ENCODE measurements at regions not wholly inside any gene's neighbourhood (a gene's known extent, or its start where the extent isn't known, plus 50 kb on each side); places are given as distances from the start of the nearest gene placed in this dataset.

DNA sequence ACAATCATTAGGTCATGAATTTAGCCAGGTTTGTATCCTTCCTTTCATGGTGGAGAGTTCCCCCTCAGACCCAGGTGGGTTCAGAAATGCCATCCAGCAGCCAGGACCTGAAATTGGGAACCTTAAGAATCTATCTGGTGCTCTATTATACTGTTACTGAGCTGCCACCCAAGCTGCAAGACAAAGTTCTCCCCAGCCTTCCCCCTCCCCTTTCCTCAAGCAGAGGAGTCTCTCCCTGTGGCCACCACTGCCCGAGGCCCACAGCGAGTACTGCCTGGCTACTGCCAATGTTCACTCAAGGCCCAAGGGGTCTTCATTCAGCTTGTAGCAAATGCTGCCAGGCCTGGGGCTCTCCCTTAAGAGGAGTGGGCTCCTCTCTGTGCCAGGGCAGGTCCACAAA, 133.8 kb downstream of the TMEM38B start:
- no peak for DNase-seq (ENCODE audit: low spot score)

DNA sequence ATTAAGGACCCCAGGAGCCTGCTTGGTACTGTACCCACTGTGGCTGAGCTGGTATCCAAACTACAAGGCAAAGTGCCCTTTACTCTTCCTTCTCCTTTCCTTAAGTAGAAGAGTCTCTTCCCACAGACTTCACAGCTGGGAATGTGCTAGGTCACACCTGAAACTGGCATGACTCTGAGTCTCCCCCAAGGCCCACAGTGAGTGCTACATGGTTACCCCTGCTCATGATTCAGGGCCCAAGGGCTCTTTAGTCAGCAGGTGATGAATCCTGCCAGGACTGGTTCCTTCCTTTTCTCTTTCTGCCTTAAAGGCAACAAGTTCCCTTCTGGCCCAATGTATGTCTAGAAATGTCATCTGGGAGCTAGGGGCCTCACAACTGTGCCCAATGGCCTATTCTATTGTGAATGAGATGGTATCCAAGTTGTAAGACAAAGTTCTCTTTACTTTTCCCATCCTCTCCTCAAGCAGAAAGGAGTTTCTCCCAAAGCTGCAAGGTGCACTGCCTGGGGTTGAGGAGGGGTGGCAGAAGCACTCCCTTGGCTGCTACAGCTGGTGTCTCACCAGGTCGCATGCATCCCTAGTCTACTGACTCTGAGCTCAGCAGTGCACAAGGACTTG, 134.4 kb downstream of the TMEM38B start:
- no peak for DNase-seq (ENCODE audit: low spot score)

DNA sequence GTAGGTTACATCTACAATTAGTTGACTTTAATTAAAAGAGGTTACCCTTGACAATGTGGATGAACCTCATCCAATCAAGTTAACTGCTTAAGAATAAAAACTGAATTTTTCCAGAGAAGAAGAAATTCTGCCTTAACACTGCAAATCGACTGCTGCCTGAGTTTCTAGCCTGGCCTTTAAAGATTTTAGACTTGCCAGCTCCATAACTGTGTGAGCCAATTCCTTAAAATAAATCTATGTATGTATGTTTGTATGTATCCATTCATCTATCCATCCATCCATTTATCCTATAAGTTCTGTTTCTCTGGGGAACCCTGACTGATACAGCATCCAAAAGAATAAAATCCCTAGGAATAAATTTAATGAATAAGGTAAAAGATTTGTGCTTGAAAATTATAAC, 136.1 kb downstream of the TMEM38B start:
- DNase-seq (ENCODE audit: low spot score): no peak

DNA sequence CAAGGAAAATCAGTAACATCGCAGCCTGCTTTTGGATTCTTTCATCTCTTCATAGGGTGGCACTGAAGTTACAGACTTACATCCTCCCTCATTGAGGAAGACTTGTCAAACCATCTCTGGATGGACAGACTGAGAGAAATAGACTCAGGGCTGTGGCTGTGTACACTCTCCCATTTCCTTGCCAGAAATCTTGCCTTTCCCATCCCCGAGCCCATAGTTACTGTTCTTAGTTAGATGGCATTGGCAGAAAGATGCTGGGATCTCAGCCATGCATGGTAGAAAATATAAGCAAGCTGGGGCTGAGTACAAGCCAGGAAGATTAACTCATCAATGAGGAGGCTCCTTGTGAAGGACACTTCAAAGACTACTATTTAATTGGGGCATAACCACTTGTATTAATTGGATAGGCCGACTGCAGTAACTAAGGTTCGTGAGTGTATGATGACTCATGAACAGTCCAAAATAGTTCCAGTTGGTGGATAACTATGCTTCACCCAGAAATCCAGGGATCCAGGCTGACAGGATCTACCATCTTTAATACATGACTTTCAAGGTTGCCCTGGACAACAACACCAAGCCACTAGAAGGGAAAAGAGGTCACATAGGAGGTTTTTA, 137.9 kb downstream of the TMEM38B start:
- no peak for DNase-seq (ENCODE audit: low spot score)

DNA sequence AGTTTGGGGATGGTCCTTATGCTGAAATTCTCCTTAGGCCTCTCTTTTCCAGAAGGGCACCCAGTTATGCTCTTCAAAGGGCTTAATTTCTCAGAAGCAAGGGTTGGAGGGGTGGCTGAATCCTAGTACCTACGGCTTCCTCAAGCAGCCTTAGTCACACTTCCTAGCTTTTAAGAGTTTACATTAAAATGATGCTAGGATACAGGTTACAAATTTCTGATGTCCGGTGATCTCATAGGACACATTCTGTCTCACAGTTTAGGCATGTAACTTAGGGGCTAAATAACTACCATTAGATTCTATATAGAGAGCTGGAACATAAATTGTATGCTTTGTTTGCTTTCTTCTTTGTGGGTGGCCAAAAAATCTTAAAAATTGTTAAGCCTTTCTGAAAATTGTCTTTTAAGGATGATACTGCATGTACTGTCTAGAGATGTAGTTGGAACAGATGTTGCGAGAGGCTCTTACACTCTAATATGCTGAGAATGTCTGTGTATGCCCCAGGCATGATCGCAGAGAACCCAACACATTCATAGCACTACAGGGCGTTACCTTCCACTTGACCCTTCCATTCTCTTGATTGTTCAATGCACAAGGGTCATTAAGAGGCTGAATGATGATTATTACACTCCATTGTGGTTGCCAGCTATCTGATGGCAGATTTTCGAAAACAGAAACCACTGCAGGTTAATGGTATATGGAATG, 139.1 kb downstream of the TMEM38B start:
- DNase-seq (ENCODE audit: low spot score): no peak

DNA sequence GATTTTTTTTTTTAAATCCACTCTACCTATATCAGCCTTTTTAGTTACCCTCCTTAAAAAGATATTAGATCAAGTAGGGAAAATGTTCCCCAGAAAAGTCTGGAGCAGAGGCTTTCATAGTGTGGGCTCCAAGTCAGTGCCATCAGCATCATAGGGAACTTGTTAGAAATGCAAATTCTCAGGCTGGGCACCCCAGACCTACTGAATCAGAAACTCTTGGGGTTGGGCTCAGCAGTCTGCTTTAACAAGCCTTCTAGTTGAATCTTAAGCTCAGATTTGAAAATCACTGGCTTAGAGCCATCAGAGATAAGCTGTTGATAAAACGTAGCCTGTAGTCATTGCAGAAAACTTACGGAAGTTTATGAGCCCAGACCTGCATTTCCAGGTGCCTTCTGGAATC, 140.1 kb downstream of the TMEM38B start:
- no peak for DNase-seq (ENCODE audit: low spot score)

DNA sequence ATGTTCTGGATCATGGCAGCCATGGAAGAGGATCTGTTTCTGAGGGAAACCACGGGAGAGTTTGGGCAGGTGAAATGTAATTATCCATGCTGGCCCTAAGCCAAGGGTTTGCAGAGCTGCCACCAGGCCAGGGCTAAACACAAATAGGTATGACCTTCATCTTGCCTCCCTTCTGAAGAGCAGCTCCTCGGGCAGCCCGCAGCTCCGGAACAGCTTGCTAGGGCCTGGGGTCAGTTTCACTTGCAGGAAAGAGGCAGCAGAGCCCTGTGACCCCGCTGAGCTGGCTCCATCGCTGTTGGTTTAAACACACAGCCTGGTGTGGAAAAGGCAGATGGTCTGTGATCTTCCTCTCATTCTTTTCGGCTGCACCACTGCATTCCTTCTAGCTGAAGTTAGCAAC, 141.4 kb downstream of the TMEM38B start:
- no peak for DNase-seq (ENCODE audit: low spot score)

DNA sequence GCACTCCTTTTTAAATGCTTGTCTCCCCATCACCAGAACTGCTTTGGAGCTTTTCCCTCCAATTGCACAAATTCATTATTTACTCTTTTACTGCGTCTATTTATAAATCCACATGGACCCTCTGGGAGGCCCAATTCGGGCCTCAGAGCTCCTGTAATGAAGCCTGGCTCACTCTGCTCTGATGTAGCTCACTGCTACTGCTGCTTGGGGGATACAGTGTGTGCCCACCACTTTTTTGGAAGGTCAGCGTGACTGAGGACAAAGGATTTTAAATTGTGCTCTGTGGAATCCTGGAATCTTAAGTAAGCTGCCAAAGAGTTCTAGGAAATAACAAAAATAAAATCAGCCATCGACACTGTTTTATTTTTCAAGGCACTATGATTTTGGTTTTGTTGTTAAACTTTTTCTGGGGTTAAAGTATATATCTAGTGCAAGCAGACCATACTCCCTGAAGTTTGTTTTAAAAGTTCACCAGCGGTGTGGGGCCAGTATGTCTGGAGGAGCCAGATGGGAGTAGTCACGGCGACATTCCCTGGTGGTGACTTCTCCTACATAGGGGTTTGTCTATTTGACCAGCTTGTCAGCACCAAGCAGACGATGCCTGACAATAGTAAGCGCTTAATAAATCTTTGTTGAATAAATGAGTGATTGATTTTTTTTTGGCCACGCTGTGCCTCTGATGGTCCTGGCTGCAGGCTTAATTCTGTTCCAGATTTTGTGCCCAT, 142.8 kb downstream of the TMEM38B start:
- DNase-seq (ENCODE audit: low spot score): no peak

DNA sequence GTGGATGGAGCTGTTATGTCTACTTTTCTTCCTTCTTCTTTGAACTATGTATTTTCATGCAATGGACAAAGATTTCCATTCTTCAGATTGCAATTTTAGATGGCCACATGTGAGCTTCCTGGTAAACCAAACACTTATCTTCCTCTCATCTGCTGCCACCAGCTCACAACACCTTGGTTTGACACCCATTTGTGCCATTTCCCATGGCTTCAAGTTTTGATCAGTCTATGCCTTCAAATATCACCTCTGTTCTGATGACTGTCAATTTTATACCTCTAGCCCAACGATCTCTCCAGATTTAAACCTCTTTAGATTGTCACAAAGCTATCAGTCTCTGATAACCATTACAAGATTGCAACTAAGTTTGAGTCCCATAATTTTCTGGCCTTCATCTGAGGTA, 147.2 kb downstream of the TMEM38B start:
- no peak for DNase-seq (ENCODE audit: low spot score)

DNA sequence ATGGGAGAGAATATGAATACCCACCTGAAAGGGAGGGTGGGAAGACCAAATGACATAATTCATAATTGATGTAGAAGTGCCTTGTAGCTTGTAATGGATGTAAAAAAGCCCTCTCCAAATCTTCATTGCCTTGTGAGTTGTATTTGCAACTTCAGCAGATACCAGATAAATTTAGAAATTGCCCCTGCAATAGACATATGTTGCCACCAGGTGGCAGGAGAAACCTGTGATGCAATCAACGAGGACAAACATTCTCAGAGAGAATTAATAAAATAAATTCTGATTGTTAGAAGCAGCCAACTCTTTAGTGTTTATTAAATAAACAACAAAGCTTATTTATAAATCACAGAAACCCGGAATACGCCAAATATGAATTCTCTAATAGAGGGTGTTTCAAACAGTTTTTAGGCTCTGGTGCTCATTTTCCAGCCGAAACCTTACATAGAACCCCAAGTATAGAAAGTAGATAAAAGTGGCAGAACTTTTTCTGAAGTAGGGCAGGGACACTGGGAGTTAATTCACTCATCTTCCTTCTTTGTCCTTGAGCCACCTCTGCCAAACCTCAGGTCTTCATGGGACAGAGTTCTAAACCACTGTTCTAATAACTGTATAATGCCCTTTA, 147.8 kb downstream of the TMEM38B start:
- DNase-seq (ENCODE audit: low spot score): peak; percentile 49

DNA sequence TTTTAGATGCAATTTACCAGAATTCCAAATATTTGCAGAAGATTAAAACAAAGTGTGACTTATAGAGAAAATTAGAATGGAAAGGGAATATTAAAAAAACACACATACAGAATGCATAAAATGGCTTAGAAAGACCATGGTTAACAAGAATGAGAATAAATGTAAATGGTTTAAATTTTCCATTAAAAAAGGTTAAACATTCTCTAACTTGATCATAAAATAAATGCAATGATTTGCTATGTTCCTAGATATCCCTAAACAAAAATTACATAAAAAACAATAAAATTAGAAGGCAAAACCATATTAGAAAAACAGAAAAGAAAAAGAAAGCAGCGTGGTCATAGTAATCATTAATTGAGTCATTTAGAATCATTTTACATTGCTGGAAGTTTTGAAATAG, 152.5 kb downstream of the TMEM38B start:
- no peak for DNase-seq (ENCODE audit: low spot score)

DNA sequence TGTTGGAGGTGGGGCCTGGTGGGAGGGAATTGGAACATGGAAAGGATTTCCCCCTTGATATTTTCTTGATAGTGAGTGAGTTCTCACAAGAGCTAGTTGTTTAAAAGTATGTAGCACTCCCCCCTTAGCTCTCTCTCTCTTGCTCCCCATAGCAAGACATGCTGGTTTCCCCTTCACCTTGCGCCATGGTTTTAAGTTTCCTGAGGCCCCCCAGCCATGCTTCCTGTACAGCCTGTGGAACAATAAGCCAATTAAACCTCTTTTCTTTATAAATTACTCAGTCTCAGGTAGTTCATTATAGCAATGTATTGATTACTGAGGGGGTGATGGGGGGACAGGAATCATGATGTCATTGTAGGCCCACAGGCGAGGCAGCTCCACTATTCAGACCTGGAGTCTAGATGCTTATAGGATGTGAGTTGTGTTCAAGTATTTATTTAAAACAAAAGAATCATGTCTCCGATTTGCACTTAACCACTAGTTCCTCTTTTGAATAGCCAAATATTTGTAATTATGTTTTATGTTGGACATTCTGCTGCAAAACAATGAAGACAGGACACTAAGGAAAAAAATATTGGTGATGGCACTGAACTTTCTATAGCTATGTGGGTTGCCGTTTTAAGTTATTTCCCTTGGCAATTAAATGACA, 156.6 kb downstream of the TMEM38B start:
- no peak for DNase-seq (ENCODE audit: low spot score)

DNA sequence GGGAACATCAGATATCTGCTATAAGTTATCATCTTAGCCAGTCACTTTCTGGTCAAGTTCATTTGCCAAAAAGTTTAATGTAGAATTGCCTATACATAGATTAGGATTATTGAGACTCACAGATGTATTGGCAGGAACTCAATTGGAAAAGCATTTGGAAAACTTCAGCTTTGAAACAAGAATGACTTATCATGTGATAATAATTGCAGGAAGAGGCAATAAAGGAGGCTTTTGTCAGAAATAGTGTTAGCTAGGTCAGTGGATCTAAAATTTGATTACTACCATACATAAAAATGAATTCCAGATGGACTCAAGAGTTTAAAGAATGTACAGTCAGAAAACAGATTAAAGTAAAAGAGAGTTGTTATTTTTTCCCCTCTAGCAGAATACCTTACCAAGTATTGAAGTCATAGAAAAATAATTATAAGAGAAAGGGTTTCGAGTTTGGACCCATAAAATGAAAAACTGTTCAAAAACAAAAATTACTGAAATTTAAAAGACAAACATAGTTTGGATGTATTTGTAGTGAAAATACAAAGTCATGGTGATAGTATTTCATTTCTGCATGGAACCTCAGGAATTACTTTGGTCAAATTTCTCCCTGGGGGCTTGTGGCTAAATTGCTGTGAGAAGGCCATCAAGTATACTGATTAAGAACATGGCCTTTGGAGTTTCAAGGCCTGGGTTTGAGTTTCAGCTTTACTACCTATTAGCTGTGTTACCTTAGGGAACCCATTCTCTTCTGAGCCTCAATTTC, 159.9 kb downstream of the TMEM38B start:
- no peak for DNase-seq (ENCODE audit: low spot score)

DNA sequence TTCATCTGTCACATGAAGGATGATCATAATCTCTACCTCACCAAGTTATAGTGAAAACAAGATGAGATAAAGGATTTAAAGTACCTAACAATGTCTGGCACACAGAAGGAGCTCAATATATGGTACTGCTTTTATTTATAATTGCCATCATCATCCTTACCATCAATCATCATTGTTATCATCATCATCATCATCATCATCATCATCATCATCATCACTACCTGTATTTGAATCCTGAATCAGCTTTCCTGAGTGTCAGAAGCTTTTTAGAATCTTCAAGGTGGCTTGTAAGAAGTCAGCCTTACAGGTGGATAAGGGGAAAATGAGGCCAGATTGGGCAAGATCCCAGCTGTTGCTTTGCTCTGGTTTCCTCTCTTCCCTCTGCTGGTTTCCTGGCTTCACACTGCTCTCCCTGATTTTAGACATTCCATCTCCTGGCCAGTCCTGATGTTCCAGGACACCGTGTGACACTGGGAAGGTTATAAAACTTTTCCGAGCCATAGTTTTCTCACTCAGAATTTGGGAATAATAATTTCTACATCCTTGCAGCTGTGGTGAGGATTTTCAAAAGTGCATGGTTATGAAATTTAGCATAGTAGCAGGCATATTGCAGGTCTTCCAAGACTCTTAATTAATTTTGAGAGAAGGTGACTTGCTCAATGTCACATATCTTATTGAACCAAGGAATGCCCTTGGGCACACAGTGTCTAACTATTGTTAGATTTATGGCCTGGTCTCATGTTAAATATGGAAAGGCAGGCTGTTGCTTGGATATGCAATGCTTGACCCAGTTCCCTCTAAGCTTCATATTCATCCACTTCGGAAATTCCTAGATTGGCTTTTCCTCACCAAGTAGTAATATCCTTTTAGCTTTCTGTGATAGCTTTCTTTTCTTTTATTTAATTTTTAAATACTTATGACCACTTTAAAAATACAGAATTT, 160.7 kb downstream of the TMEM38B start:
- no peak for DNase-seq (ENCODE audit: low spot score)

DNA sequence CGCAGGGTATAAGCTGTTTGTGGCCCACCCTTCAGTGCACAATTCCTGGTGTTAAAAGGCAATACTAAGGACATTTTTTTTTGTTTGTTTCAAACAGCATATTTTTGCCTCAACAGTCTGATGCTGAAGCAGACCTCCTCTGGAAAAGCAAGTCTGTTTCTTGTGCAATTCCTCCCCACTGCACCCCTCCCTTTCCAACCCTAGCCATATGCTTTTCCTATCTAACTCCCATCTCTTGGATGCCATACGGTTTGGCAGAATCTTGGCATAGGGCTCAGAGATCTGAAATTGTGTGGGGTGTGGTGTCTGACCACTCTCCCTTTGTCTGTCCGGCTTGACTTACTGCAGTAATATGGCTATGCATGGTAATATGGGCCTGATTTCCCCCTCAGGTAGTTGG, 161.6 kb downstream of the TMEM38B start:
- DNase-seq (ENCODE audit: low spot score): no peak

DNA sequence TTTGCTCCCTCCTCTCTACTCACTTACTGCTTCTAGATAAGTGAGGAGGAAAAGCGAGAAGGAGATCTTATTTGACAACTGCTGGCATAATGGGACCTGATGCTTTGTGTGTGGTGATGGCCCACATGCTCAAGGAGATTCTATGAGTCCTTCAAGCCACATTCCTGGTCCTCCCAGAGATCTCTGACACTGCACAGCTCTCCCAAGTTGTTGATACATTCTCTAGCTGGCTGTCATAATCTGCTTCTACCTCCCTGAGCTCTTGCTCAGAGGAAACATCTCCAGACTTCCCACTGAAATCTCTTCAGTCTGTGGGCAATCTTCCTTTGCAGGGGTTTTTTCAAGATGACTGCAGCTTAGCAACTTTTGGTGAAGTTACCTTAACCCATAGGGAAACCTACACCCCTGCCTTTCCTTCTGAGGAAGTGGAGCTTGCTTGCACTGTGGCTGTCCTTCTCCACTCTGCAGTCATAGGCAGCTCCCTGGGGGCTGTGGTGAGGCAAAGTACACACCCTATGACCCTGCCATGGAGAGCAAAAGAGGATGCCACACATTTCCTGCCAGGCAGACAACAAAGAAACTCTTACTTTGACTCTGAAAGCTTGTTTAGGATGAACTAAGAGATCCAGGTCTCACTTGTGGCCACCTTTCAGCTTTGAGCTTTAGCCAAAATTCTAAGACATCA, 163.8 kb downstream of the TMEM38B start:
- no peak for DNase-seq (ENCODE audit: low spot score)

DNA sequence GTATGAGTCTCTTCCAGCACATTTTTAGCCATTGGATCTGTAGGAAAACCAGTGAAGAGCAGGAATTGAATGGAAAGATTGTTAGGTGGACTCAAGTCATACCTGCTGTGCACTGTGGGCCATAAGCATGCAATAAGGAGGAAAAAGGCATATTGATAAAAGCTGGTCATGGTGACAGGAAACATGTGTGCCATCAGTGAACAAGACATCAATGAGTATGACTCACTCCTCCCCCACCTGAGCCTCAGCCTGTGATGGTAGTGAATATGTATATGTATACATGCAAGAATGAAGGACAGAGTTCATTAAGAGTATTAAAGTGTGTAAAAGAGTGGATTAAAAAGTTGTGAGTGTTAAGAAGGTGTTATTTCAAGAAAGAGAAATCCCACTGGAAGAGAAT, 164.5 kb downstream of the TMEM38B start:
- no peak for DNase-seq (ENCODE audit: low spot score)

DNA sequence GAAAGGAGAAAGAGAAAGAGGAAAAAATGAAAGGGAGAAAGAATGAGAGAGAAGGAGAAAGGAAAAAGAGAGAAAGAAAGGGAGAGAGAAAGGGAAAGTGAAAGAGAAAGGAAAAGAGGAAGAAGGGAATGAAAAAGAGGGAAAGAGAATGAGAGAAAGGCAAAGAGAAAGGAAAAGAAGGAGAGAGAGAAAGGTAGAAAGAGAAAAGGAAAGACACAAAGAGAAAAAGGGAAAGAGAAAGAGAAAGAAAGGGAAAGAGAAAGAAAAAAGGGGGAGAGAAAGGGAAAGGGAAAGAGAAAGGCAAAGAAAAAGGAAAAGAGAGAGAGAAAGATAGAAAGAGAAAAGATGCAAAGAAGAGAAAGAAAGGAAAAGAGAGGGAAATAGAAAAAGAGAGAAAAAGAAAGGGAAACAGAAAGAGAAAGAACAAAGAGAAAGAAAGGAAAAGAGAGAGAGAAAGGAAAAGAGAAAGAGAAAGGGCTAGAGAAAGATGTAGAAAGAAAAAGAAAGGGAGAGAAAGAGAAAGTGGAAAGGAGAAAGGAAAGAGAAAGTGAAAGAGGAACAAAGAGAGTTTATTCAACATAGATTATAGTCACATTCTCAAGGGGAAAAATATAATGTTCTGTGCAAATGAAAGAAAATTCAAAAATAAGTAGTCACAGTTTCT, 165.2 kb downstream of the TMEM38B start:
- DNase-seq (ENCODE audit: low spot score): no peak

DNA sequence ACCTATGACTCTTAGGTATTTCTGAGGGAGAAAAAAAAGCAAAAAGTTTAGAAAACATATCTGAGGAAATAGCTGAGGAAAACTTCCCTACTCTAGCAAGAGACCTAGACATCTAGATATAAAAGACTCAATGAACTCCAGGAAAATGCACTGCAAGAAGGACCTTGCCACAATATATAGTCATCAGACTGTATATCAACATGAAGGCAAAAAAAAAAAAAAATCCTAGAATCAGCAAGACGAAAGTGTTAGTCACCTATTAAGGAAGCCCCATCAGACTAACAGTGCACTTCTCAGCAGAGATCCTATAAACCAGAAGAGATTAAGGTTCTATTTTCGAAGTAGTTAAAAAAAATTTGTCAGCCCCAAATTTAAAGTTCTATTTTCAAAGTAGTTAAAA, 166.2 kb downstream of the TMEM38B start:
- no peak for DNase-seq (ENCODE audit: low spot score)

All from GM03348 (cell line).